A549 (cell line): ENCODE measurements at regions not wholly inside any gene's neighbourhood (a gene's known extent, or its start where the extent isn't known, plus 50 kb on each side); places are given as distances from the start of the nearest gene placed in this dataset.

Experiments used
- CEBPB ChIP-seq, 2 experiments: fragments of >200 bp in 1 of 2; sonication (Bioruptor Twin) in 1 of 2; formaldehyde crosslinking in 1 of 2; IDR thresholded peaks; 2 replicates each; pipeline ENCODE4 v1.6.1; 2012 to 2016
- CHD2 ChIP-seq: fragments of 150-350 bp; IDR thresholded peaks from 2 replicates; pipeline ENCODE4 v1.6.1; 2014; ENCODE audit warnings: low read length; ENCODE audit not compliant: partially characterized antibody
- EP300 ChIP-seq, 2 experiments: fragments of >200 bp; sonication (Bioruptor Twin); formaldehyde crosslinking; IDR thresholded peaks; 2 replicates in 1 of 2; 3 replicates in 1 of 2; pipeline ENCODE4 v1.6.1; 2016 to 2017
- FOSL2 ChIP-seq, 2 experiments: fragments of 450-650 bp in 1 of 2; fragments of >200 bp in 1 of 2; sonication (Bioruptor Twin) in 1 of 2; formaldehyde crosslinking; IDR thresholded peaks; 2 replicates each; pipeline versions ENCODE4 v1.5.0 to v1.6.1; 2016 to 2020; ENCODE audit warnings: mild to moderate bottlenecking in 1 of 2, moderate library complexity in 1 of 2
- GATA3 ChIP-seq: IDR thresholded peaks from 2 replicates; pipeline ENCODE4 v1.6.1; 2012; ENCODE audit warnings: borderline replicate concordance
- NFE2L2 ChIP-seq: fragments of 150-350 bp; conservative IDR thresholded peaks from 2 replicates; pipeline ENCODE4 v1.6.1; 2014; ENCODE audit warnings: low read length
- POLR2A ChIP-seq: IDR thresholded peaks from 2 replicates; pipeline ENCODE4 v1.6.1; 2012; ENCODE audit warnings: mild to moderate bottlenecking, low read length
- RAD21 ChIP-seq, 2 experiments: fragments of >200 bp in 1 of 2; sonication (Bioruptor Twin) in 1 of 2; formaldehyde crosslinking in 1 of 2; IDR thresholded peaks in 1 of 2; conservative IDR thresholded peaks in 1 of 2; 2 replicates in 1 of 2; 3 replicates in 1 of 2; pipeline ENCODE4 v1.6.1; 2012 to 2018; ENCODE audit warnings: inconsistent platforms in 1 of 2
- TP53 ChIP-seq: fragments of 250-450 bp; sonication (Bioruptor Pico); IDR thresholded peaks from 2 replicates; pipeline ENCODE4 v1.5.0; 2021; ENCODE audit warnings: mild to moderate bottlenecking, moderate library complexity
- ZFP36 ChIP-seq: fragments of 450-650 bp; IDR thresholded peaks from 2 replicates; pipeline ENCODE4 v1.6.1; 2014; ENCODE audit warnings: borderline replicate concordance; ENCODE audit not compliant: partially characterized antibody
- TF ChIP-seq, protein P1 (sequence below): fragments of 200-600 bp; sonication (generic); IDR thresholded peaks from 2 replicates; pipeline ENCODE4 v1.6.1; 2016; ENCODE audit warnings: antibody characterized with exemption, mild to moderate bottlenecking, moderate library complexity
- TF ChIP-seq, protein P2 (sequence below): fragments of >200 bp; sonication (Bioruptor Twin); formaldehyde crosslinking; IDR thresholded peaks from 3 replicates; pipeline ENCODE4 v1.5.1; 2016

DNA sequence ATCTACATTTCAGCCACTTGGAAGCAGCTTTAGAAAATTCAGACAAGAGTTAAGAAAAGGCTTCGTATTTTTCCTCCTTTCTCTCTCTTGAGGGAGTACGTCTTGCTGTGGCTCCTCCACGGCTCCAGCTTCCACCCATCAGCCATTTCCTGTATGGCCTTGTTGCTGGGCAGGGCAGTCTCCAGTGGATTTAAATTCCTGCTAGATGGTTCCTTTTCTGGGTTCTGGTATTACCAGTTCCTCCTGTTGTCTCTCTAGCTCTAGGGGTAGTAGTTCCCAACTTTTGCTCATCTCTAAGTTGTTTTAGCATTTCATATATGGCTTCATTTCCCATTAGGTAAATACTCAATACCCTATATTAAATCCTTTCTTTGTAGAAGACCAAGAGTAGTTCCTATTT, 1098.3 kb downstream of the ADGRL2 start:
- TF ChIP-seq, protein P1, sequence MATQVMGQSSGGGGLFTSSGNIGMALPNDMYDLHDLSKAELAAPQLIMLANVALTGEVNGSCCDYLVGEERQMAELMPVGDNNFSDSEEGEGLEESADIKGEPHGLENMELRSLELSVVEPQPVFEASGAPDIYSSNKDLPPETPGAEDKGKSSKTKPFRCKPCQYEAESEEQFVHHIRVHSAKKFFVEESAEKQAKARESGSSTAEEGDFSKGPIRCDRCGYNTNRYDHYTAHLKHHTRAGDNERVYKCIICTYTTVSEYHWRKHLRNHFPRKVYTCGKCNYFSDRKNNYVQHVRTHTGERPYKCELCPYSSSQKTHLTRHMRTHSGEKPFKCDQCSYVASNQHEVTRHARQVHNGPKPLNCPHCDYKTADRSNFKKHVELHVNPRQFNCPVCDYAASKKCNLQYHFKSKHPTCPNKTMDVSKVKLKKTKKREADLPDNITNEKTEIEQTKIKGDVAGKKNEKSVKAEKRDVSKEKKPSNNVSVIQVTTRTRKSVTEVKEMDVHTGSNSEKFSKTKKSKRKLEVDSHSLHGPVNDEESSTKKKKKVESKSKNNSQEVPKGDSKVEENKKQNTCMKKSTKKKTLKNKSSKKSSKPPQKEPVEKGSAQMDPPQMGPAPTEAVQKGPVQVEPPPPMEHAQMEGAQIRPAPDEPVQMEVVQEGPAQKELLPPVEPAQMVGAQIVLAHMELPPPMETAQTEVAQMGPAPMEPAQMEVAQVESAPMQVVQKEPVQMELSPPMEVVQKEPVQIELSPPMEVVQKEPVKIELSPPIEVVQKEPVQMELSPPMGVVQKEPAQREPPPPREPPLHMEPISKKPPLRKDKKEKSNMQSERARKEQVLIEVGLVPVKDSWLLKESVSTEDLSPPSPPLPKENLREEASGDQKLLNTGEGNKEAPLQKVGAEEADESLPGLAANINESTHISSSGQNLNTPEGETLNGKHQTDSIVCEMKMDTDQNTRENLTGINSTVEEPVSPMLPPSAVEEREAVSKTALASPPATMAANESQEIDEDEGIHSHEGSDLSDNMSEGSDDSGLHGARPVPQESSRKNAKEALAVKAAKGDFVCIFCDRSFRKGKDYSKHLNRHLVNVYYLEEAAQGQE = no peak
- no peak for TF ChIP-seq CHD2
- TF ChIP-seq, protein P2, sequence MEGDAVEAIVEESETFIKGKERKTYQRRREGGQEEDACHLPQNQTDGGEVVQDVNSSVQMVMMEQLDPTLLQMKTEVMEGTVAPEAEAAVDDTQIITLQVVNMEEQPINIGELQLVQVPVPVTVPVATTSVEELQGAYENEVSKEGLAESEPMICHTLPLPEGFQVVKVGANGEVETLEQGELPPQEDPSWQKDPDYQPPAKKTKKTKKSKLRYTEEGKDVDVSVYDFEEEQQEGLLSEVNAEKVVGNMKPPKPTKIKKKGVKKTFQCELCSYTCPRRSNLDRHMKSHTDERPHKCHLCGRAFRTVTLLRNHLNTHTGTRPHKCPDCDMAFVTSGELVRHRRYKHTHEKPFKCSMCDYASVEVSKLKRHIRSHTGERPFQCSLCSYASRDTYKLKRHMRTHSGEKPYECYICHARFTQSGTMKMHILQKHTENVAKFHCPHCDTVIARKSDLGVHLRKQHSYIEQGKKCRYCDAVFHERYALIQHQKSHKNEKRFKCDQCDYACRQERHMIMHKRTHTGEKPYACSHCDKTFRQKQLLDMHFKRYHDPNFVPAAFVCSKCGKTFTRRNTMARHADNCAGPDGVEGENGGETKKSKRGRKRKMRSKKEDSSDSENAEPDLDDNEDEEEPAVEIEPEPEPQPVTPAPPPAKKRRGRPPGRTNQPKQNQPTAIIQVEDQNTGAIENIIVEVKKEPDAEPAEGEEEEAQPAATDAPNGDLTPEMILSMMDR = no peak
- TF ChIP-seq POLR2A = no peak
- no peak for TF ChIP-seq NFE2L2
- no peak for TF ChIP-seq TP53
- no peak for TF ChIP-seq FOSL2 (IDR thresholded peaks at IDR 0.05)
- TF ChIP-seq FOSL2 (CRISPR knock-in tag; IDR thresholded peaks at IDR 0.05) = no peak
- no peak for TF ChIP-seq ZFP36
- TF ChIP-seq RAD21 (conservative IDR thresholded peaks at IDR 0.05 in 1 of 2, IDR thresholded peaks at IDR 0.05 in 1 of 2) = no peak
- TF ChIP-seq EP300 (IDR thresholded peaks at IDR 0.05) = no peak
- TF ChIP-seq CEBPB (IDR thresholded peaks at IDR 0.05) = no peak
- no peak for TF ChIP-seq GATA3
